COLO668 (cell line): ENCODE measurements at regions not wholly inside any gene's neighbourhood (a gene's known extent, or its start where the extent isn't known, plus 50 kb on each side); places are given as distances from the start of the nearest gene placed in this dataset.
"Not testable (repeated sequence)": the region's sequence is repeated elsewhere in the genome, so short reads cannot be mapped to it uniquely, and the experiment has no call there.

Source experiments
- DNase-seq: peaks from one replicate; lab custom pipeline; 2025; ENCODE audit not compliant: unreplicated experiment; lab: John Stamatoyannopoulos, UW

DNA sequence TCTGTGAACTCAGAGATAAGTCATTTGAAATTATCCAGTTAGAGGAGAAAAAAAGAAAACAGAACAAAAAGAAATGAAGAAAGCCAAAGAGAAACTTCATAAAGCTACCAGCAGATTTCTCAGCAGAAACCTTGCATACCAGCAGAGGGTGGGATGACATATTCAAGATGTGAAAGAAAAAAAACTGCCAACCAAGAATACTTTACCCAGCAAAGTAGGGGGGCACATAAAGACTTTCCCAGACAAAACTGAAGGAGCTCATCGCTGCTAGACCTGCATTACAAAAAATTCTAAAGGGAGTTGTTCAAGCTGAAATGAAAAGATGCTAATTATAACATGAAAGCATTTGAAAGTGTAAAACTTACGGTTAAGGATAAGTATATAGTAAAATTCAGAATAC, 246.3 kb downstream of the FNDC1 start:
- no peak for DNase-seq

DNA sequence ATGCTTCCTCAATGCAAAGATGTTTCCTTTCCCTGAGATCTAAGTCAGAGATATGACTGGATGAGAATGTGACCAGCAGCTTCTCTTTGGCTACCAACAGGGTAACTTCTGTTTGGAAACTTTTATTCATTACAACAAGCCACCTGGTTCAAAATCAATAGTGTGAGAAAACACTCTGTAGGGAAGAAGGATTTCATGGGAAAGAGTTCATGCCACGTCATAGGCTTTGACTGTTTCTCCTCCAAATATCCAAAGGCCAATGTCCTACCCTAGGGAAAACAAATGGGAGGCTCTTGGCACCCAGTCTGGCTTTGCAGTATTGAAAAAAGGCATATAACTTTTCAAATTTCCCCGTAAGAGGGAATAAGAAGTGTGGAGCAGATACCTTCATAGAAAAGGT, 245.5 kb downstream of the FNDC1 start:
- DNase-seq: no peak

DNA sequence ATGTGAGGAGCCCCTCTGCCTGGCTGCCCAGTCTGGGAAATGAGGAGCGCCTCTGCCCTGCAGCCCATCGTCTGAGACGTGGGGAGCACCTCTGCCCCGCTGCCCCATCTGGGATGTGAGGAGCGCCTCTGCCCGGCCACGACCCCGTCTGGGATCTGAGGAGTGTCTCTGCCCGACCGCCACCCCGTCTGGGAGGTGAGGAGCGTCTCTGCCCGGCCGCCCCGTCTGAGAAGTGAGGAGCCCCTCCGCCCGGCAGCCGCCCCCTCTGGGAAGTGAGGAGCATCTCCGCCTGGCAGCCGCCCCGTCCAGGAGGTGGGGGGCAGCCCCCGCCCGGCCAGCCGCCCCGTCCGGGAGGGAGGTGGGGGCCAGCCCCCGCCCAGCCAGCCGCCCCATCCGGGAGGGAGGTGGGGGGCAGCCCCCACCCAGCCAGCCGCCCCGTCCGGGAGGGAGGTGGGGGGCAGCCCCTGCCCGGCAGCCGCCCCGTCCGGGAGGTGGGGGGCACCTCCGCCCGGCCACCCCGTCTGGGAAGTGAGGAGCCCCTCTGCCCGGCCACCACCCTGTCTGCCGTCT, 238.1 kb downstream of the FNDC1 start:
- DNase-seq: not testable (repeated sequence)

DNA sequence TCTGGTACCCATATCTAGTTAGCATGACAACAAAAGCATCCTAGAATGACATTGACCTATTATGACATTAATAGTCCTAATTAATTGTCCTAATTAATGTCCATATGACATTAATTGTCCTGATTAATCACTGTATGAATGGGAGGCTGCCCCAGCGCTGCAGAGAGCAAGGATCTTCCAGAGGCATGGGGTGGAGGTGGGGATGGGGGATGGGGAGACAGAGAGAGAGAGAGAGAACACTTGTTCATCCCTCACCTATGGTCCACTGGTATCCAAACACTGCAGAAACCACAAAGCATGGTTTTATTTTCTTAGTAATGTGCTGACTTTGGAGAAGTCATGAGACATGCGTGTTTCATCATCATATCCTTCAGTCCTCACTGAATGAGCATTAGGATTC, 235.1 kb downstream of the FNDC1 start:
- no peak for DNase-seq

DNA sequence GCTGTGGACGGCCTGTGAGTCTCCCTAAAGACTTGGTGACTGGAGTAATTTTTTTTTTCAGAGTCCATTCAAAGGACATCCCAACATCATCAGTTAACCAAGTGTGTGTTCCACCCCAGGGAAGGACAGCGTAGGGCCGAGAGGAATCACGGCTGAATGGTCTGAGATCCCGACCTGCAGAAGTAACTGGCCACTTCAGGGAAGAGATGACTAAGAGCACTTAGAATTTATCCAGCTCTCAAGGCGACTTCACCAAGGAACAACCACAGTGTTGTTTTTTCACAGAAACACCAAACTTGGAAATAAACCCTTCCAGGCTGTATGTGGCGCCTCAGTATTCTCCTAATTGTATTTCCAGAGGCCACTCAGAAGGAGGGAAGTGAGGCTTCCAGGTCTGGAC, 231.6 kb downstream of the FNDC1 start:
- DNase-seq: no peak

DNA sequence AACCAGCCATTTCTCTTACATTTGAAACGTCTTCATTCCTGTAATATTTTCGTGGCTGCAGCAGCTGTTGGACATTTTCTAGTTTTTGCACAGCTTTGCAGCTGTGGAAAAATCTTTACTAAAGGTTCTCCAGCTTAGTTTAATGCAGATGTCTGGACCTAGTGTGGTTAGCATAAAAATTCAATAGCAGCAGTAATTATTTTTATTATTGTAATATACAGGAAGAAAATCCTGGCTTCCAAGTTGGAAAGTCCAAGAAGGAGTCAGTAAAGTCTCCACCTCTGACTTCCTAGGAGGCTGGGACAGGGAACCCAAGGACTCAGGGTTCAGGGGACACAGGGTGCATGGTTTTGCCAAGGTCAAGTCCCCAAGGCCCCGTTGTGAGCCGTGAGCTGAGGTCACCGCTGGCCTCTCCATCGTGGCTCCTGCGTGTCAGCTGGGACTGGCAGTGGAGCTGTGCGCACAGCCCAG, 230.6 kb downstream of the FNDC1 start:
- no peak for DNase-seq

DNA sequence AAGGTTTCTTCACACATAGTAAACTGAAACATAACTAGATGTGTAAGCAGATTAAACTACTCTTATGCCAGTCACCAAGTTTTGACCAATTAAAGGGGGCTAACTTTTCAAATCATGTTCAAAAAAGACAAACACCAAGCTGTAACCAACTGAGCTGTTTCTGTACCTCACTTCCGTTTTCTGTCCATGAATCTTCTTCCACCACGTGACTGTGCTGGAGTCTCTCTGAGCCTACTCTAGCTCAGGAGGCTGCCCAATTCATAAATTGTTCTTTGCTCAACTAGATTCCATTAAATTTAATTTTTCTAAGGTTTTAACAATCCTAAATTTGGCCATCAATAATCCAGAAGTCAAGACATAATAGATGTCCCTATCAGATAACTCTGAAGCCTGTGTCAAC, 229.4 kb downstream of the FNDC1 start:
- no peak for DNase-seq

DNA sequence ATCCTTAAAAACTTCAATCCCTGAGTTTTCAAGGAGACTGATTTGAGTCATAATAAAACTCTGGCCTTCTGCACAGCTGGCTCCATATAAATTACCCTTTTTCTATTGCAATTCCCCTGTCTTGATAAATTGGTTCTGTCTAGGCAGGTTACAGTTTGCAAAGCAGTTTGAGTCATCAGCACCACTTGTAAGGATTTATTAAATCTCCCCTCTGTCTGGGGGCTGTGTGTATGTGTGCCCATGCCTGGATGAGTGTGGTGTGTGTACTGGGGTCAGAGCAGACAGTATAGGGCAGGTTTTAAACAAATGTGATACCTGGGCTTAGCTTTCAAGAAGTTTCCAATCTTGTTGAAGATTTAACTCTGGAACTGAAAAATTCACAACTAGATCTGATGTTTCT, 228.6 kb downstream of the FNDC1 start:
- no peak for DNase-seq

DNA sequence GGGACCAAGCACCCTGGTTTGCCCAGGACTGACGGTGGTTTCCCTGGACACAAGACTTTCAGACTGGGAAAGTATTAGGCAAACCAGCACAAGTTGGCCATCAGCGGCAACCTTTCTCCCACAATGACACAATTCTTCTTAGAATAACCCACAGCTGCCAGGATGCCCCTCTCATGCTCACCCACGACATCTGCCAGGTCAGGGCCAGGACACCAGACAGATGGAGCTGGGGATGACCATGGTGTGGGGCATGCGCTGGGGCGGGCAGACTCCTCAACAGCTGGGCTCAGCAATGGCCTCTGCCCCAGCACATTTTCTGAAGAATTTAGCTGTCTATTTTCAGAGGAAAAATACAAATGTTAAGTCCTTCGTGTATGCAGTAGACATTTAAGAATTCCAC, 226.4 kb downstream of the FNDC1 start:
- DNase-seq: no peak

DNA sequence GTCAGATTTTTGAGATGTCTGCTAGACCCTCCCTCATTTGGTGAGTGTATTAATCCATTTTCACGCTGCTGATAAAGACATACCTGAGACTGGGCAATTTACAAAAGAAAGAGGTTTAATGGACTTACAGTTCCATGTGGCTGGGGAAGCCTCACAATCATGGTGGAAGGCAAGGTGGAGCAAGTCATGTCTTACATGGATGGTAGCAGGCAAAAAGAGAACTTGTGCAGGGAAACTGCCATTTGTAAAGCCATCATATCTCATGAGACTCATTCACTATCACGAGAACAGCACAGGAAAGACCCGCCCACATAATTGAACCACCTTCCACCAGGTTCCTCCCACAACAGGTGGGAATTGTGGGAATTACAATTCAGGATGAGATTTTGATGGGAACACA, 223.5 kb downstream of the FNDC1 start:
- not testable (repeated sequence) for DNase-seq

DNA sequence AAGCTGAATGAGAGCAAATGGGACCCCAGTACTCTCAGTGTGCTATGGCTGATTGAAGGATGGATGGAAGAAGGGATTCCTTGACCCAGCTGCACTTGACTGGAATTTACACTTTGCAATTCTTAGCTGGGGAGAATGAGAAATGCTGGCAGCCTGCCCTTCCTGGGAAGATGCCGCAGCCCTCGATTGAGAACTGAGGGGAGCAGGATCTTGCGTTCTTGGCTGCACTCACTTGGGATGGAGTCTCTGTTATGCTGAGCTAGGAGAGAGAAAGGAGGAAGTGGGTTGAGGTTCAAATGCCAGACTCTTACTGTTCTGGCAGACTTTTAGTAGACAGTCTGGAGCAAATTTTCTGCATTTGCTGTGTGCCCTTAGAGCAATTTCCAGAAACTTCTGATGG, 221.2 kb downstream of the FNDC1 start:
- no peak for DNase-seq

DNA sequence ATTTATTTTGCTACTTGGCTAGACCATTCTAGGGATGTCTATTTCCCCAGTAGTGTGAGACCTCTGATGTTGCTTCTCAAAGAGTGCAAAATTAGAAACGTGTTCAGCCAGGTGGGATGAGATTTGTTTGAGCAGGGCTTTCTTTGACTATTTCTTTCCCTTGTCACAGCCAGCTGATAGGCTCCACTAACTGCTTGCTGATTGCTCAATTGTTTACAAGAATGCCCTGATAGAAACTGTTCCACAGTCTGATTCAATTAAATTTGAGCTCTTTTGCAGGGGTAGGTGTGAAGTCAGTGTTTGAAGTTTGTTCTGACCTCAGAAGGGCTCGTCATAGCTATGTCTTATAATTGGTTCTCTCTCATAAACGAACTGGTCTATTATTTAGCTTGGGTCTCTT, 220.5 kb downstream of the FNDC1 start:
- no peak for DNase-seq

DNA sequence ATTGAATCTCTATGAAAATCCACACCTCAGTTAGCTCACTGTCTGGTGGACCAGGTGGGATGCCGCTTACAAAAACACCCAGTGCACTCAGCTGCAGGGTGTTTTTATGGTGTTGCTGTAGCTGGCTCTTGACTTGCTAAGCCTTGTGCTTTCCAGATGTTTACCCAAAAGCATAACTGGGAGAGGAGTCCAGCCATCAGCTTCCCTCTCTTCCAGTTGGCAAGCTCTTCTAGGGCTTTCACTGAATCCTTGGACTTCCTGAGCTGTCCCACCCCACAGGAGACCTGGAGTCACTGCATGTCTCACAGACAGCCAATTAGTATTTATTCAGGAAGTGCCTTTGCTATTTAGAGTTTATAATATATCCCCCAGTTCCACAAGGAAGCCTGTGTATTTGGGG, 210.9 kb downstream of the FNDC1 start:
- DNase-seq: no peak

DNA sequence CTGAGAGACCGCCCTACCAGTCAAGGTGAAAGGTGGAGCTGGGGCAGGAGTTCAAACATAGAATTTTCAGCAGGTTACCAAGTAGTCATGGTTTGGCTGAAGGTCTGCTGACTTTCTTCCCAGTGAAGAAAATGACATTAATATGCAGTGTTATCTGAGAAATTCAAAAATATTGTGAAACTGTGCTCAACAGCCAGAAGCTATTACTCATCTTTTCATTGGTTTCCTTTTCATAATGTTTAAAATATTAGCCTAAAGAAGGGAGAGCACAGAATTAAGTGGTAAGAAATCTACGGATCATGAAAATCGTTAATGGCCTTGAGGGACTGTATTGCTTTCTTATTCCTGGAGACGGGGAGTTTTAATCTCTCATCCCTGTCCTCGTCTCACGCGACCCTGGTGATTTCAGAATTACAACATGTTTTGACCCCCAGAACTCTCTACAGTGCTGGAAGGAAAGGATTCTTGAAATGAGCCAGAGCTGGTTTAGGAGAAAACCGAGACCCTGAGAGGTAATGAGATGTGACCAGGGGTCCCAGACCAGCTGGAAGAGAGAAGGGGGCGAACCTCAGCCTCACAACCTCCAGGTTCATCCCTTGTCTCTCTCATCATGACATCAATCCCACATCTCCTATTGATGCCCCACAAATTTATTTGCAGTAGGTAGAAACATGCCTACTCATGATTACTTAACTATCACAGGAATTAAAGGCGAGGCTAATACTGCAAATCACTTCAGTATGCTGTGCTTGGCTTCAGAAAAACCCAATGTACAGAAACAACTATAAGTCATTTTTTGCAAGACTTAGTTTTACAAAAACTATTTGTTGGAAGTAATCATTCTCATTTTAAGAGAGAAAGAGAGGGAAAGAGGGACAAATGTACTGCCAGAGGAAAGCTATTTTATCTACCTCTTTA, 209.5 kb downstream of the FNDC1 start:
- DNase-seq: no peak

DNA sequence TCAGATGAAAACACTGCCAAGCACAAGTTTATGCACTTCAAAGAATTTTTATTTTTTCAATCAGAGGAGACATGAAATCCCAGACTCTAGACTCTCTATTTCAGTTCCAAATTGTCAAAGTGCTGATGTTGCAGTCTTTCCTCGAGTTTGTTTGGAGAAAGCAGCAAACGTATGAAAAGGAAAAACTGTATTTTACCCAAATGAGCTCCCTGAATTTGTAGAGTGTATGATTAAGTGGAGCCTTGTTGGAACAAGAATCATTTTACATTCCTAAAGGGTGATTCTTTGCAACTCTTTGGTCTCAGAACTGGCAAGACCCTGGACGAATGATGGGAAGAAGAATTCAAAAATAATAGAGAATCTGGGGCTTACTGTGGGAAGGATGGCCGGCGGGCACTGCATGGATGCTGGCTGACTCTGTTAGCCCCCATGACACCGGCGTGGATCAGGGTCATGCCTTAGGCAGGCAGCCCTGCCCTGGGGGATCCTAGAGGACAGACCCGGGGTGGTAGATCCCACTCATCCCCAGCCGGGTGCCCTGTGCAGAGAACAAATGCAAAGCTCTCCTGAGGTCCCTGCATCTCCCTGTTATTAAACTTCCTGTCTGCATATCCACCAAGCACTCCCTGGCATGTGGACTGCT, 207.4 kb downstream of the FNDC1 start:
- no peak for DNase-seq

DNA sequence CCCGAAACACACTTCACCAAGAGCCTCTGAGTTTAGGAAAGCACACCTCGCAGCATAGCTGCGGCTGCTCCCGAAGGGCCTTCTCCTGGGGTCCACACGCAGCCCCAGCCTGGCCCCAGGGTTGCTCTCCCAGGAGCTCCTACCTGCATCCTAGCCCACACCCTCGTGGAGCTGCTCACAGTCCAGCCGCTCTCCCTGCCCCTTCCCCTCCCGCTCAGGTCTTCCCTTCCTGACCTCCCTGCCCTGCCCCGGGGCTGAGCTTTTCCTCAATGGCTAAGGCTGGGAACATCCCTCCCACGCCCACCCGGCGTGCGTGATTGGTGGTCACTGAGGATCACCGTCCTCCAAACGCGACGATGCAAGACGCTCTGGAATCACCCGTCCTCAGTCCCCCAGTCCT, 205.8 kb downstream of the FNDC1 start:
- no peak for DNase-seq

DNA sequence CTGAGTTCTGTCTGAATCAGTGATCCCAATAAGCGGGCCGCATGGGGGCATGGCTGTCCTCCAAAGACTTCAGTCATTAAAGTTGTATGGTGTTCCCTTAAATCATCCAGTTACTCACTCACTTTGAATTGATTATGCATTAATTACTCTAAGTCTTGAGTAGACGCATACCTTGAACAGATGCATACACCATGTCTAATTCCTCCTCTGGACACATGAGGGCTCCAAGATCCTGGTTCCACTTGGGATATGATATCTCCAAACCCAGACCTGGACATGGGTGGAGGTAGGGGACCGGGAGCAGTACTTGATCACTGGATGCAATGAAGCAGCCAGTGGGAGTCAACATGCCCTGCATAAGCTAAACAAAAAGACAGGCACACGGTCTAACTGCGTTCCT, 204.5 kb downstream of the FNDC1 start:
- no peak for DNase-seq

DNA sequence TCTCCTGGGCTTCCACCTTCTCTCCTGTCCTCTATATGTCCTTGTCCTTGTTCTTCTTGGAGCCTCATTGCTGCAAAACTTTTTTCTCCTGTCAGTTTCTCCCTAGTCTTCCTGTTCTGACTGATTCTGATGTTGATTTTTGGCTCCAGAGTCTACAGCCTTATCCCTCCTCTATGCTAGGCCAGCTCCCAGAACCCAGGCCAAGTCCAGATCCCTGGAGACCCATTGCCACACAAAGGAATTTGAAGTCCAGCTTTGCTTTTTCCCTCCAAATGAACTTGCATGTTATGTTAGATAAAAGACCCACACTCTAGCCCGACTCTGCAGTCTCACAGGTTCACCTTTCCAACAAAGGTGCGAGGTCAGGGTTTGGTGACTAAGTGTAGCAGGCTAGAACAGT, 203.1 kb downstream of the FNDC1 start:
- no peak for DNase-seq

DNA sequence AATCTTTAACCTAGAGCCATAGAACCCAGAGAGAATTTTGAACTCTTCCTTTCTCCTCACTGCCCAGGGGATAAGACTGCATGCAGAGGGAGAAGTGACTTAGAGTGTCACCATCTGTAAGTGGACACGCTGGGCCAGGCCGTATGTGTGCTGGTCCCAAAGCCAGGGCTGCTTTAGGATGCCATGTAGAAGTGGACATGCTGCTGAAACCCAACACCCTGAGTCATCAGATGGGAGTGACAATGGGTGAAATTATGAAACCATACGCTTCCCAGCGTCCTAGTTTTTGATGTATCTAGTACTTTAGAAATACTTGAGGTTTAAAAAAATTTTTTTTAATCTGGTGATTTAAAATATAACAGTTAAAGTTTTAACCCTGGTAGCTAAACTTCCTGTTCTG, 191.1 kb downstream of the FNDC1 start:
- DNase-seq: no peak

DNA sequence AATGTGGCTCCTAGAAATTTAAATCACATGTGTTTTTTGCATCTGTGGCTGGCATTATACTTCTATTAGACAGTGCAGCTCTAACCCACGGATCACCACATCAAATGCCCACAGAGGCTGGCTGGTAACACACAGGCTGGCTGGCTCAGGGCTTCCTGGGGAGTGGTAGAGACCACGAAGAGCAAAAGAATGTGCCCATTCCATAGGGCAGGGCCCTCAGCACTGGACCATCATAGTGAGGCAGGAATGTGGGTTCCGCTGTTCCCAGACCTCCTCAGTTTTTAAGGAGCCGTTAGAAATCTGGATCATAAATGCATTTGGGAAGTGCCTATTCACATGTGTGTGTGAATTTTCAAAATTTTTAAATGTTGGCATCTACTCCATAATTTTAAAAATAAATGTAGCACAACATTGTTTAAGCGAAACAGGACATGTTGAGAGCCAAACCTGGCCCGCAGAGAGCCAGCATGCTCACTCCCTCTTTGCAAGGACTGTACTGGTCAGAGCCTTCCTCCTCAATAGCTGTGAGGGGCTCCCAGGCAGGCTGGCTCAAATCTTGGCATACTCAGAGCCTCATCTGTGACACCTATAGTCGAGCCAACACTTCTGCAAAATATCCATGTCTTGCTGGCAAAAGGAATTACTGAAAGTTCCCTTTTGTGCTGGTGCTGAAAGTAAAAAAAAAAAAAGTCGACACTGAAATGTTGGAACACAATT, 190.5 kb downstream of the FNDC1 start:
- DNase-seq: no peak

DNA sequence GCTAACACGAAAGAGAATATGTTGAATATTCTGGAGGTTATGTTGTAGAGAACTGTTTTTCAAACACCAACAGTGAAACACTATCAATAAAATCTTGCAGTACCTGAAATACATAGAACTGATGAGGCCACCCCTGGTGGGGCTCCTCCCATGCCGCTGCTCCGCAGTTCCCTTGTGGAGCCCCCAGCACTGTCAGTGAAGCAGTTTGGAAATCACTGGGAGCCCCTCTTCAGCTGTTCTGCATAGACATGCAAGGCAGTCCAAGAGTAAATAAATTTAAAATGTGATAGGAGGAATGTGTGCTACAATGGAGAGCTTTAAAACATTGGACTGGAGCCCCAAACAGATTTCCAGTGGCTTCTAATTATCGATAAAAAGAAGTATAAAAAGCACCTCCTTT, 189.4 kb downstream of the FNDC1 start:
- no peak for DNase-seq
